CD14-positive monocyte (primary cell): ENCODE measurements at regions not wholly inside any gene's neighbourhood (a gene's known extent, or its start where the extent isn't known, plus 50 kb on each side); places are given as distances from the start of the nearest gene placed in this dataset.

Source experiments
- DNase-seq, 3 donors: peaks; one replicate each; pipeline ENCODE4 v3.0.0-alpha.2; 2011 to 2022
- H2AFZ ChIP-seq: 2 replicates; pipeline ENCODE4 v1.6.0; 2012; ENCODE audit warnings: mild to moderate bottlenecking, low read depth, low read length, inconsistent platforms; ENCODE audit not compliant: insufficient read depth, poor library complexity, severe bottlenecking
- H3K27ac ChIP-seq, 2 donors: 1 replicate in 1 of 2; 2 replicates in 1 of 2; pipeline ENCODE4 v1.5.1; 2012 to 2013; ENCODE audit warnings: low read length in 2 of 2, control low read depth in 1 of 2, inconsistent platforms in 1 of 2, low read depth in 1 of 2, mild to moderate bottlenecking in 1 of 2
- H3K27me3 ChIP-seq, 2 donors: one replicate each; pipeline versions ENCODE4 v1.6.0 to v1.6.1; 2011 to 2013; ENCODE audit warnings: low read length in 2 of 2; ENCODE audit not compliant: control insufficient read depth in 2 of 2, insufficient read depth in 2 of 2
- H3K36me3 ChIP-seq, 2 donors: replicated peaks in 1 of 2; 1 replicate in 1 of 2; 2 replicates in 1 of 2; pipeline versions ENCODE4 v1.5.1 to v1.6.1; 2012 to 2013; ENCODE audit warnings: low read length in 2 of 2, control low read depth in 1 of 2, inconsistent platforms in 1 of 2, mild to moderate bottlenecking in 1 of 2; ENCODE audit not compliant: insufficient read depth in 2 of 2, control insufficient read depth in 1 of 2
- H3K4me1 ChIP-seq, 2 donors: 1 replicate in 1 of 2; 2 replicates in 1 of 2; pipeline versions ENCODE4 v1.5.1 to v1.6.1; 2012 to 2013; ENCODE audit warnings: low read length in 2 of 2, control low read depth in 1 of 2, inconsistent platforms in 1 of 2, mild to moderate bottlenecking in 1 of 2, moderate library complexity in 1 of 2; ENCODE audit not compliant: insufficient read depth in 2 of 2, control insufficient read depth in 1 of 2
- H3K4me2 ChIP-seq: replicated peaks from 2 replicates; pipeline ENCODE3; 2012; ENCODE audit warnings: low read length, moderate library complexity, mild to moderate bottlenecking; ENCODE audit not compliant: poor library complexity, severe bottlenecking; ENCODE audit errors: extremely low read depth
- H3K4me3 ChIP-seq, 3 experiments: fragments of 200-600 bp in 1 of 3; sonication (generic) in 1 of 3; replicated peaks in 1 of 3; 1 replicate in 2 of 3; 2 replicates in 1 of 3; pipeline ENCODE4 v1.5.1; 2011 to 2013; ENCODE audit warnings: low read length in 3 of 3, mild to moderate bottlenecking in 3 of 3, control low read depth in 2 of 3, low read depth in 2 of 3, inconsistent platforms in 1 of 3, moderate library complexity in 1 of 3
- H3K79me2 ChIP-seq: 2 replicates; pipeline ENCODE4 v1.6.0; 2012; ENCODE audit warnings: mild to moderate bottlenecking, control low read depth, inconsistent platforms, low read length, moderate library complexity; ENCODE audit not compliant: insufficient read depth
- H3K9ac ChIP-seq: 2 replicates; pipeline ENCODE4 v1.6.0; 2017; ENCODE audit warnings: low read length, mild to moderate bottlenecking; ENCODE audit not compliant: insufficient read depth, poor library complexity, severe bottlenecking
- H3K9me3 ChIP-seq, 2 donors: replicated peaks in 1 of 2; 1 replicate in 1 of 2; 2 replicates in 1 of 2; pipeline versions ENCODE4 v1.5.1 to v1.6.1; 2012 to 2013; ENCODE audit warnings: low read length in 2 of 2, control low read depth in 1 of 2; ENCODE audit not compliant: control insufficient read depth in 1 of 2, insufficient read depth in 1 of 2
- H4K20me1 ChIP-seq: 2 replicates; pipeline ENCODE4 v1.6.0; 2012; ENCODE audit warnings: mild to moderate bottlenecking, low read length, control low read depth, moderate library complexity; ENCODE audit not compliant: insufficient read depth
- H3K27ac Mint-ChIP-seq, 7 donors: one replicate each; pipeline ENCODE4 v1.8.0; 2020; ENCODE audit warnings: mild to moderate bottlenecking in 7 of 7, mixed read lengths in 7 of 7, moderate library complexity in 6 of 7, inconsistent platforms in 2 of 7
- H3K27me3 Mint-ChIP-seq, 3 donors: one replicate each; pipeline ENCODE4 v1.8.0; 2021 to 2022; ENCODE audit warnings: low read depth in 3 of 3, mild to moderate bottlenecking in 3 of 3, mixed read lengths in 3 of 3, moderate library complexity in 3 of 3, inconsistent platforms in 1 of 3
- H3K36me3 Mint-ChIP-seq, 2 donors: one replicate each; pipeline ENCODE4 v1.8.0; 2020; ENCODE audit warnings: mixed read lengths in 2 of 2, inconsistent platforms in 1 of 2, mild to moderate bottlenecking in 1 of 2
- H3K4me1 Mint-ChIP-seq: one replicate; pipeline ENCODE4 v1.8.0; 2020; ENCODE audit warnings: mild to moderate bottlenecking, mixed read lengths
- H3K4me3 Mint-ChIP-seq, 2 donors: one replicate each; pipeline ENCODE4 v1.8.0; 2020; ENCODE audit warnings: mild to moderate bottlenecking in 2 of 2, mixed read lengths in 2 of 2, moderate library complexity in 1 of 2
- H3K9me3 Mint-ChIP-seq, 7 donors: one replicate each; pipeline ENCODE4 v1.8.0; 2020 to 2022; ENCODE audit warnings: mixed read lengths in 7 of 7, mild to moderate bottlenecking in 6 of 7, moderate library complexity in 6 of 7, inconsistent platforms in 2 of 7
- CTCF ChIP-seq: fragments of 200-600 bp; IDR thresholded peaks from one replicate; pipeline ENCODE4 v1.8.0; 2022; ENCODE audit warnings: antibody characterized with exemption, mild to moderate bottlenecking
- WGBS: methylation state at CpG from one replicate; pipeline ENCODE4 v1.1.5; 2013; ENCODE audit warnings: missing lambda C conversion rate; ENCODE audit not compliant: insufficient coverage; 5-methylcytosine and 5-hydroxymethylcytosine counted together
- intact Hi-C, 2 donors: fragments of 100-400 bp; cut with micrococcal nuclease; formaldehyde crosslinking; loops; one replicate each; pipeline versions ENCODE4 v1.15.0 to v1.15.1; 2023

- no peak overlapping the region for H3K27ac ChIP-seq
- peaks cover 4 to 8% of the 10 kb centered on the region in 2 donors for H3K4me1 ChIP-seq
- no peak overlapping the region for H3K4me3 Mint-ChIP-seq
- H2AFZ ChIP-seq = no peak overlapping the region
- intact Hi-C loops = no loop called here
- no peaks in the 10 kb centered on the region for H3K79me2 ChIP-seq
- H3K4me2 ChIP-seq = no peak overlapping the region
- H3K27ac Mint-ChIP-seq = no peak overlapping the region
- H3K36me3 ChIP-seq = no peaks in the 10 kb centered on the region
- TF ChIP-seq CTCF = no peak
- H3K9ac ChIP-seq = no peak overlapping the region
- H3K9me3 ChIP-seq = no peaks in the 10 kb centered on the region
- no peaks in the 10 kb centered on the region for H3K36me3 Mint-ChIP-seq
- no peak overlapping the region for H3K4me3 ChIP-seq
- H3K27me3 Mint-ChIP-seq = peaks cover 0 to 3% (median 0%) of the 10 kb centered on the region in 3 donors
- peaks cover 0 to 3% (median 0%) of the 10 kb centered on the region in 7 donors for H3K9me3 Mint-ChIP-seq
- H3K27me3 ChIP-seq = no peaks in the 10 kb centered on the region
- no peak for DNase-seq
- no peaks in the 10 kb centered on the region for H3K4me1 Mint-ChIP-seq
- H4K20me1 ChIP-seq = no peaks in the 10 kb centered on the region
- WGBS = 96% methylated on average over 2 of the region's 6 CpGs
Measured at GRCh38 chr3:177512945-177513814, 315.9 kb upstream of the TBL1XR1 start.

GRCh38 chr3:177513815-177514610 is 316.7 kb upstream of the TBL1XR1 start:
- H3K79me2 ChIP-seq = no peaks in the 10 kb centered on the region
- H4K20me1 ChIP-seq = no peaks in the 10 kb centered on the region
- no peak for TF ChIP-seq CTCF
- Mint-ChIP-seq H3K4me1 (no peaks in the 10 kb centered on the region), H3K4me3 (no peak overlapping the region), H3K9me3 (peaks cover 0 to 3% (median 0%) of the 10 kb centered on the region in 7 donors), H3K36me3 (no peaks in the 10 kb centered on the region), H3K27me3 (peaks cover 0 to 4% (median 0%) of the 10 kb centered on the region in 3 donors), H3K27ac (no peak overlapping the region)
- no peaks in the 10 kb centered on the region for H3K9me3 ChIP-seq
- no peaks in the 10 kb centered on the region for H3K36me3 ChIP-seq
- no peaks in the 10 kb centered on the region for H3K27me3 ChIP-seq
- no peak for DNase-seq
- H3K4me2 ChIP-seq = no peak overlapping the region
- no peak overlapping the region for H3K9ac ChIP-seq
- no peak overlapping the region for H3K4me3 ChIP-seq
- intact Hi-C loops = no loop called here
- peaks cover 4 to 8% of the 10 kb centered on the region in 2 donors for H3K4me1 ChIP-seq
- no peak overlapping the region for H2AFZ ChIP-seq
- WGBS = 96% methylated on average over 4 of the region's 10 CpGs
- no peak overlapping the region for H3K27ac ChIP-seq
